ENCODE measurements at regions not wholly inside any gene's neighbourhood (a gene's known extent, or its start where the extent isn't known, plus 50 kb on each side); places are given as distances from the start of the nearest gene placed in this dataset.

- Histone ChIP-seq H3K9me3 (ENCODE audit: control insufficient read depth in 1 of 2, insufficient read depth in 1 of 2, low read length in 2 of 2) (no peaks in the 10 kb centered on the region), H3K4me1 (ENCODE audit: insufficient read depth, low read length) (no peaks in the 10 kb centered on the region), H3K27ac (ENCODE audit: low read depth in 1 of 2, low read length in 2 of 2) (no peak overlapping the region), H3K27me3 (ENCODE audit: control insufficient read depth in 1 of 2, insufficient read depth in 2 of 2, low read length in 2 of 2) (no peaks in the 10 kb centered on the region), H3K4me3 (ENCODE audit: low read length) (no peak overlapping the region), H3K36me3 (ENCODE audit: insufficient read depth, low read length) (no peaks in the 10 kb centered on the region)
- TF ChIP-seq CTCF (IDR thresholded peaks at IDR 0.05), result no peak
- ChIA-PET POLR2A (no interaction called here), CTCF (no interaction called here)
- intact Hi-C loops (cut with DNase I, micrococcal nuclease), result no loop called here
- Mint-ChIP-seq H3K9me3 (no peaks in the 10 kb centered on the region), H3K27me3 (no peaks in the 10 kb centered on the region), H3K36me3 (ENCODE audit: low read depth) (no peaks in the 10 kb centered on the region), H3K4me1 (ENCODE audit: low read depth) (no peaks in the 10 kb centered on the region), H3K27ac (no peak overlapping the region), H3K4me3 (no peak overlapping the region)
- DNase-seq (no peak), ATAC-seq (ENCODE audit: poor library complexity) (no peak)
Observed at GRCh38 chr2:58501371-58502160, 260.4 kb upstream of the FANCL start.

DNA sequence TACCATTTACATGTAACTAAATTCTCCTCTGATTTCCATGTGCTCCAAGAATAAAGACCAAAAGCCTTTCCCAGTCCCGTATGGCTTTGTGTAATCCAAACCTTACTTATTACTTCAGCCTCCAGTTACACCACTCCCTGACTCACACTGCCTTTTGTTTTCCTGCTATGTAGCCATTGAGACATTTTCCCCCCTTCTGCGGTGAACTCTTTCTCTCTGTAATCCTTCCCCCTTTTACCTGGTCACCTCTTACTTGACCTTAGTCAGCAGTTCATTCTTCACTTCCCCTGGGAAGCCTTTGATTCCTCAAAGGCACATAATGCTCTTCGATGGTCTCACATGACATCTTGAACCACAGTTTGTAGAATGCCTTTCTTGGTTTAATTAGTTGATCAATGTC, 256.0 kb upstream of the FANCL start:
- H3K4me3 ChIP-seq (ENCODE audit: low read length), result no peak overlapping the region
- H3K9me3 ChIP-seq (ENCODE audit: control insufficient read depth in 1 of 2, insufficient read depth in 1 of 2, low read length in 2 of 2), result no peaks in the 10 kb centered on the region
- Mint-ChIP-seq H3K4me3 (no peak overlapping the region), H3K9me3 (no peaks in the 10 kb centered on the region), H3K27me3 (no peaks in the 10 kb centered on the region), H3K36me3 (ENCODE audit: low read depth) (no peaks in the 10 kb centered on the region), H3K27ac (no peak overlapping the region), H3K4me1 (ENCODE audit: low read depth) (no peaks in the 10 kb centered on the region)
- POLR2A ChIA-PET, result no interaction called here
- no peak for ATAC-seq (ENCODE audit: poor library complexity)
- no peak for DNase-seq
- H3K27ac ChIP-seq (ENCODE audit: low read depth in 1 of 2, low read length in 2 of 2), result no peak overlapping the region
- intact Hi-C loops (cut with DNase I, micrococcal nuclease), result no loop called here
- CTCF ChIA-PET, result no interaction called here
- H3K27me3 ChIP-seq (ENCODE audit: control insufficient read depth in 1 of 2, insufficient read depth in 2 of 2, low read length in 2 of 2), result no peaks in the 10 kb centered on the region
- TF ChIP-seq CTCF (IDR thresholded peaks at IDR 0.05), result no peak
- no peaks in the 10 kb centered on the region for H3K4me1 ChIP-seq (ENCODE audit: insufficient read depth, low read length)
- no peaks in the 10 kb centered on the region for H3K36me3 ChIP-seq (ENCODE audit: insufficient read depth, low read length)

DNA sequence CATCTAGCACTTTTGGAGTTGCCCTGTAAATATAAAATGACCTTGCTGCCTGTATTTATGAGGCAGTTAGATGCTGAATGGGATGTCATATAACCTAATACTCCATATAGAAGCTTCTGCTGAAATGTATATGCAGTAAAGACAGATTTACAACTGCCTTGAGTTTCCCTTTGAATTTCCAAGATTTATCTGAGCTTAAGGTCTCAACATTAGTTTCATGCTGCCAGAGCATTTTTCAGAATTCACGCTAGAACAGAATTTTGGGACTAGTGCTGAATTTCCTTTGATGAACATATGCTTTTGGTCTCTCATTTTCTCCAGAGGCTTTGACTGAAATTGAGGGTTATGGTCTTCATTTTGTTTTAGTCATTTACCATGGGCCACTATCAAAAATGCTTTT, 254.7 kb upstream of the FANCL start:
- Histone ChIP-seq H3K36me3 (ENCODE audit: insufficient read depth, low read length) (no peaks in the 10 kb centered on the region), H3K27ac (ENCODE audit: low read depth in 1 of 2, low read length in 2 of 2) (no peak overlapping the region), H3K9me3 (ENCODE audit: control insufficient read depth in 1 of 2, insufficient read depth in 1 of 2, low read length in 2 of 2) (no peaks in the 10 kb centered on the region), H3K4me3 (ENCODE audit: low read length) (no peak overlapping the region), H3K4me1 (ENCODE audit: insufficient read depth, low read length) (no peaks in the 10 kb centered on the region), H3K27me3 (ENCODE audit: control insufficient read depth in 1 of 2, insufficient read depth in 2 of 2, low read length in 2 of 2) (no peaks in the 10 kb centered on the region)
- intact Hi-C loops (cut with DNase I, micrococcal nuclease), result no loop called here
- Mint-ChIP-seq H3K36me3 (ENCODE audit: low read depth) (no peaks in the 10 kb centered on the region), H3K4me3 (no peak overlapping the region), H3K4me1 (ENCODE audit: low read depth) (no peaks in the 10 kb centered on the region), H3K27me3 (no peaks in the 10 kb centered on the region), H3K9me3 (no peaks in the 10 kb centered on the region), H3K27ac (no peak overlapping the region)
- ChIA-PET POLR2A (no interaction called here), CTCF (no interaction called here)
- DNase-seq, result no peak
- ATAC-seq (ENCODE audit: poor library complexity), result no peak
- no peak for TF ChIP-seq CTCF (IDR thresholded peaks at IDR 0.05)

Measured in CD4-positive, alpha-beta T cell (primary cell).